ENCODE measurements at regions not wholly inside any gene's neighbourhood (a gene's known extent, or its start where the extent isn't known, plus 50 kb on each side); places are given as distances from the start of the nearest gene placed in this dataset.

- no peaks in the 10 kb centered on the region for H3K4me1 ChIP-seq (ENCODE audit: insufficient read depth)
- TF ChIP-seq EP300 (IDR thresholded peaks at IDR 0.05) (no peak), CTCF (IDR thresholded peaks at IDR 0.05) (no peak)
- 0 to 1% (median 0%) methylated on average over 25 to 62 of the region's 63 CpGs for WGBS, 3 donors
- peak overlapping the region; percentile 60 for H3K4me3 ChIP-seq
- H3K36me3 ChIP-seq = no peaks in the 10 kb centered on the region
- H3K9me3 ChIP-seq = no peaks in the 10 kb centered on the region
- peak; percentile 81 to 88 (median 85) for DNase-seq
- no peaks in the 10 kb centered on the region for H3K27me3 ChIP-seq
- intact Hi-C loops (cut with DNase I) = loop anchor here in 3 of 4 donors (10.0 kb wide), 3 partner anchors 1014 to 1154 kb away; partner anchors contain the start of genes AKAP17A (in 1 of the 3) and ASMTL (in 1 of the 3)
- H3K27ac ChIP-seq = peak overlapping the region; percentile 27 to 63
Measured at GRCh38 chrX:2608638-2609430, 82.3 kb upstream of the CD99 start.

GRCh38 chrX:2607113-2607512, 84.0 kb upstream of the CD99 start:
- 97 to 98% (median 98%) methylated on average over 2 of the region's 2 CpGs for WGBS, 3 donors
- intact Hi-C loops (cut with DNase I) = loop anchor here in 3 of 4 donors (10.0 kb wide), 3 partner anchors 1012 to 1152 kb away; partner anchors contain the start of genes AKAP17A (in 1 of the 3) and ASMTL (in 1 of the 3)

GRCh38 chrX:2600564-2600963, 90.5 kb upstream of the CD99 start:
- Histone ChIP-seq H3K4me1 (ENCODE audit: insufficient read depth) (no peaks in the 10 kb centered on the region), H3K36me3 (no peaks in the 10 kb centered on the region), H3K4me3 (no peak overlapping the region), H3K27ac (no peak overlapping the region), H3K27me3 (no peaks in the 10 kb centered on the region), H3K9me3 (no peaks in the 10 kb centered on the region)
- TF ChIP-seq POLR2A (IDR thresholded peaks at IDR 0.05) (no peak), CTCF (IDR thresholded peaks at IDR 0.05) (no peak), EP300 (IDR thresholded peaks at IDR 0.05) (no peak)
- no peak for DNase-seq
- intact Hi-C loops (cut with DNase I) = loop anchor here in 3 of 4 donors (10.0 kb wide), 3 partner anchors 1006 to 1146 kb away; partner anchors contain the start of genes AKAP17A (in 1 of the 3) and ASMTL (in 1 of the 3)
- 82 to 91% (median 88%) methylated on average over 6 of the region's 6 CpGs for WGBS, 3 donors

More at GRCh38 chrX:2607113-2607512, 84.0 kb upstream of the CD99 start:
- DNase-seq = no peak
- Histone ChIP-seq H3K27ac (no peak overlapping the region), H3K36me3 (no peaks in the 10 kb centered on the region), H3K4me1 (ENCODE audit: insufficient read depth) (no peaks in the 10 kb centered on the region), H3K27me3 (no peaks in the 10 kb centered on the region), H3K4me3 (no peak overlapping the region), H3K9me3 (no peaks in the 10 kb centered on the region)
- TF ChIP-seq EP300 (IDR thresholded peaks at IDR 0.05) (no peak), POLR2A (IDR thresholded peaks at IDR 0.05) (no peak), CTCF (IDR thresholded peaks at IDR 0.05) (no peak)

GRCh38 chrX:2596555-2597255, 94.4 kb upstream of the CD99 start:
- intact Hi-C loops (cut with DNase I) = loop anchor here in 3 of 4 donors (5.0 to 10.0 kb wide), 4 partner anchors 262 to 1142 kb away; partner anchors contain the start of gene ASMTL (in 1 of the 3)
- no peak for TF ChIP-seq EP300 (IDR thresholded peaks at IDR 0.05)
- TF ChIP-seq CTCF (IDR thresholded peaks at IDR 0.05) = no peak
- TF ChIP-seq POLR2A (IDR thresholded peaks at IDR 0.05) = no peak
- no peaks in the 10 kb centered on the region for H3K36me3 ChIP-seq
- no peak overlapping the region for H3K27ac ChIP-seq
- H3K9me3 ChIP-seq = no peaks in the 10 kb centered on the region
- WGBS, 3 donors = 69 to 71% (median 71%) methylated on average over 9 of the region's 9 CpGs
- no peaks in the 10 kb centered on the region for H3K4me1 ChIP-seq (ENCODE audit: insufficient read depth)
- H3K4me3 ChIP-seq = no peak overlapping the region
- H3K27me3 ChIP-seq = no peaks in the 10 kb centered on the region
- DNase-seq = no peak
